ENCODE measurements at regions not wholly inside any gene's neighbourhood (a gene's known extent, or its start where the extent isn't known, plus 50 kb on each side); places are given as distances from the start of the nearest gene placed in this dataset.

DNA sequence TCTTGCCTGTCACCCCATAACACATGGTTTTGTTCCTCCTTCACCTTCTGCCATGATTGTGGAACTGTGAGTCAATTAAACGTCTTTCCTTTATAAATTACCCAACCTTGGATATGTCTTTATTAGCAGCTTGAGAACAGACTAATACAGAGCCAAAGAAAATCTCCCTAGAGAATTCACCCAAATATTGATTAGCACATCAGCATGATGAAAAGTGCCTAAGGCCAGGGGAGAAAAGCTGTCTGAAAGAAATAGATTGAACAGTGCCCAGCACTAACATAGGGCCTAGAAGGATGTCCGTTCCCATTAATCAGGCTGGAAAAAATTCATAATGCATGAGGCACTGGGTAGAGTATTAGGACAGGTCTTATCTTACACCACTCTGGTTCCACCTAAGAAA is 111.9 kb upstream of the CALN1 start:
- DNase-seq (ENCODE audit: low read depth in 3 of 3, low spot score in 2 of 3), result no peak

DNA sequence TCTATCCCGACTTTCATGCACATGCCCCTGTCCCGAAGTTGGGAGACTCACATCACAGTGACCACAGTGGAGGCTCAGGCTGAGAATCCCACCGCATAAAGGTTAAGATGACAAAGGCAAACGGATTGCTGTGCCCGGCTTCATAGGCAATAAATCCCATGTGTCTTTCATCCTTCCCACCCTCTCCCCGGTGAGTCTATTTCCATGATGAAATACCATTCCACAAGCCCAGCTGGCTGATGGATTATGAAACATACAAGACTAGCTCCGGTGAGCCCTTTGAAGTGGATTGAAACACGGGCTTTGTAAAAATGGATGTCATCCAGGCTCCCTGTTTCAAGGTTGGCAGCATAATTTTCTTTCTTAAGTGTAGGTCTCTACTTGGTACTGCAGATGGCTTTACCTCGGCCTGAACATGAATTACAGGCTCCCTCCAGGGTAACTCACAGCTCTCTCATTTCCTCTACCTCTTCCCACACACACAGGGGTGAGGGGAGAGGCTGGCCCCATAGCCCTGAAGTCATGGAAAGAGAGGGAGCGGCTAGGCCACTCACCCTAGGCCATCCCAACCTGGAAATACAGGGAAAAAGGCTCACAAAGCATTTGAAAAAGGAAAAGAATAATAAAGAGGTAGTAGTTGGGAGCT is 92.0 kb upstream of the CALN1 start:
- DNase-seq (ENCODE audit: low read depth in 3 of 3, low spot score in 2 of 3), result no peak

DNA sequence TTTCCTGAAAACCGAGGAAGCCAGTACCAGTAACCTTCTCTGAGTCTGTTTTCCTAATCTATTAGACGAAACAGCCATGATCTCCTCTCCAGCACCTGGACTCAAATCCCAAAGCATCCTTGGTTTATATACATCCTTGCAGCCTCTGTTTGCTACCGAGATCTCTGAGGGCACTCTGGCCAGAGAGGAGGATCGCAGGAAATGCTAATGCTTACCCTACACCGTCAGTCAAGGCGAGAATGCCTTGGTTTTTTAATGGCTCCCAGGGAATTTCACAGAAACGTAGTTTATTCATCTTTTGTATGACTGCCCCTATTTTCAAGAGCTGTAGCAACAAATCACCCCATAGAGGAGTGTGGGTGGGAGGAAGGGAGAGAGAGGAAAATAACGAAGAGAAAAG is 91.5 kb upstream of the CALN1 start:
- no peak for DNase-seq (ENCODE audit: low read depth in 3 of 3, low spot score in 2 of 3)

DNA sequence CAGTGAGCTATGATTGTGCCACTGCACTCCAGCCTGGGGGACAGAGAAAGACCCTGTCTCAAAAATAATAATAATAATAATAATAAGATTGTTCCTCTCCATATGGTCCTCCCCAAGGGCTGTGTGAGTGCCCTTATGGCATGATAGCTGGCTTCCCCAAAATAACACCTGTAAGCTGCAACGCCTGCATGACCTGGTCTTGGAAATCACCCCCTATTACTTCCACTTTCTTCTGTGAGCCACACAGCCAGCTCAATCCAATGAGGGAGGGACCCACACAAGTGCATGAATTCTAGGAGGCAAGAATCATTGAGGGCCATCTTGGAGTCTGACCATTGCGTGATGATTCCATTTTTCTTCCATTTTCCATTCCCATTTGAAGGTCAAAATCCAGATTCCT is 82.7 kb upstream of the CALN1 start:
- DNase-seq (ENCODE audit: low read depth in 3 of 3, low spot score in 2 of 3), result no peak

DNA sequence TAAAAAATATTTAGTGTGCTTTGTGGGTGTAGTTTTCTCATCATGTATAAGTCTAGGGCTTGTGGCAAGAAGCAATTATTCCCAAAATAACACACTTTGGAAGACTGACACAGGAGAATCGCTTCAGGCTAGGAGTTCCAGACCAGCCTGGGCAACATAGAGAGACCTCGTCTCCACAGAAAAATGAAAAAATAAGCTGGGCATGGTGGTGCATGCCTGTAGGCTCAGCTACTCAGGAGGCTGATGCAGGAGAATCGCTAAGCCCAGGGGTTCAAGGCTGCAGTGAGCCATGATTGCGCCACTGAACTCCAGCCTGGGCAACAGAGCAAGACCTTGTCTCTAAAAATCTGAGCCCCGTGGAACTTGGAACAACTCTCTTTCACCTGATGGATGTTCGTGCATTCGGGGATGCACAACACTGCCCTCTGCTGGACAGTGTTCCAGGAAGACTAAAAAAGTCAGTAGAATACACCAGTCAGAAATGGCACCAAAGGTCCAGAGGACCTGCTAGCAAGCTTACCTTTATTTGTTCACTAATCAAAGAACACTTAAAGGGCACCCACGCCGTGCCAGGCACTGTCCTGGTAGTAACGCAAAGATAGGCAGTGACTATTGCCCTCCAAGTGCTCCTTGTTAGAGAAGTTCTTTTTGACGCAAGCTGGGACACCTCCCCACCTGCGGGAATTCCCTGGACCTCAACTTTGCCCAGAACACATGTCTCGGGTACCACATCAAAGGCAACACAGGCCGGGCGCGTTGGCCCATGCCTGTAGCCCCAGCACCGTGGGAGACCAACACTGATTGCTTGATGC is 81.9 kb upstream of the CALN1 start:
- DNase-seq (ENCODE audit: low read depth in 3 of 3, low spot score in 2 of 3), result peak; percentile 50 to 58 (median 51)

DNA sequence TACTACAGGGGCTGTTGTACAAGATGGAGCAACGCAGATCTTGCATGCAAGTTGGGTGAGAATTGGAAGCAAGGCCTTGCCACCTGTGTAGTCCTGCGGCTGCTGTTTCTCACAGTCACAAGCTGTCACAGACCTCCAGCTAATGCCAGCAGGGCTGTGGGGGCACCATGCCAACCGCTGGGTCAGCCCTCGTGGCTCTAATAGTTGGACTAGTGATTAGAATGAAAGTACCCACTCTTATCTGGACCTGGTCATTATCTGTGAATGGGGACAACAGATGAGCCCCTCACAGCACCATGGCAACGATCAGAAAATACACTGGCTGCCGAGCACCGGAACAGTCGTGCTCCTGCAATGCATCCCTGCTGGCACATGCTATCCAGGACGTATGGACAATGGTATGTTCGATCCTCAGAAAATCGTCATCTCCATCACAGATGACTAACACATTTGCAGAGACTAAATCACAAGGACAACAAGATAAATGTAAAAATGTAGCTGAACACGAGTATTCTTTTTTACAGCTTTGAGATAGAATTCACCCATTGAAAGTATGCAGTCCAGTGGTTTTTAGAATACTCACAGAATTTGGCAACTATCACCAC is 80.4 kb upstream of the CALN1 start:
- no peak for DNase-seq (ENCODE audit: low read depth in 3 of 3, low spot score in 2 of 3)

DNA sequence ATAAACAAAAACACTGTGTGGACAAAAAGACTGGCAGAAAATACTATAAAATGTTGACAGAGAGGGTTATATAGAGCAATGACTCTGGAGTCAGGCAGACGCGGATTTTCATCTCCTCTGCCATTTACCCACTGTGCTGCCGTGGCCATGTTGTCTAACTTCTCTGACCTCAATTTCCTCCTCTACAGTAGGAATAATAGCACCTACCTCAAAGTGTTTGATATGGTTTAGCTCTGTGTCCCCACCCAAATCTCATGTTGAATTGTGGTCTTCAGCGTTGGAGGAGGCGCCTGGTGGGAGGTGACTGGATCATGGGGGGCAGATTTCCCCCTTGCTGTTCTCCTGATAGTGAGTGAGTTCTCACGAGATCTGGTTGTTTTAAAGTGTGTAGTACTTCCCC is 78.2 kb upstream of the CALN1 start:
- DNase-seq (ENCODE audit: low read depth in 3 of 3, low spot score in 2 of 3), result no peak

DNA sequence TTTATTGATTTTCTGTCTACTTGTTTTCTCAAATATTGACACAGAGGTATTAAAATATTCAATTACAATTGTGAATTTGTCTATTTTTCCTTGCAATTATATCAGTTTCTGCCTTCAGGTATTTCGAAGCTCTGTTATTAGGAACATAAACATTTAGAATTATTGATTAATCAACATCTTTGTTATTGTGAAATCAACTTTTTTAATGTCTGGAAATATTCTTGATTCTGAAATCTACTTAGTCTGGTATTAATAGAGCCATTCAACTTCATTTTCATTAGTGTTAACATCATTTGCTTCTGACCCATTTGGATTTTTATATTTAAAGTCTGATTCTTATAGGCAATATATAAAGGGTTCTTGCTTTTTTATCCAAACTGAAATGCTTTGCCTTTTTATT is 69.8 kb upstream of the CALN1 start:
- DNase-seq (ENCODE audit: low read depth in 3 of 3, low spot score in 2 of 3), result no peak

DNA sequence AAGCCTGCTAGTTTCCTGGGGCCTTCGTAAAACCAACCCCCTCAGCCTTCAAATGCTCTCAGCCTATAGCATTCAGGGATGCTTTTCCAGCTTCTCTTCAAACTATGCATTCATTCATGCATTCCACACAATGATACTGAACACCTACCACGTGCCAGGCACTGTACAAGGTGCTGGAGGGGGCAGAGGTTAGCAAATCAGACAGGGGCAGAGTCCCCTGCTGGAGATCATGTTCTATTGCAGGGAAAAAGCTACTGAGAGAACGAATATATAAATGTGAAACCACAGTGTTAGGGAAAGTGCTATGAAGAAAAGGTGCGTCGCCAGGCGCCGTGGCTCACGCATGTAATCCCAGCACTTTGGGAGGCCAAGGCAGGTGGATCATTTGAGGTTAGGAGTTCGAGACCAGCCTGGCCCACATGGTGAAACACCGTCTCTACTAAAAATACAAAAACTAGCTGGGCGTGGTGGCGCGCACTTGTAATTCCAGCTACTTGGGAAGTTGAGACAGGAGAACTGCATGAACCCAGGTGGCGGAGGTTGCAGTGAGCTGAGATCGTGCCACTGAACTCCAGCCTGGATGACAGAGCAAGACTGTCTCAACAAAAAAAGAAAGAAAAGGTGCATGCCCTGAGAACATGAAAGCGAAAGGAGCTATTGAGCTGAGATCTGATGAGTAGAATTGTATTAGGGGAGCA is 64.6 kb upstream of the CALN1 start:
- no peak for DNase-seq (ENCODE audit: low read depth in 3 of 3, low spot score in 2 of 3)

DNA sequence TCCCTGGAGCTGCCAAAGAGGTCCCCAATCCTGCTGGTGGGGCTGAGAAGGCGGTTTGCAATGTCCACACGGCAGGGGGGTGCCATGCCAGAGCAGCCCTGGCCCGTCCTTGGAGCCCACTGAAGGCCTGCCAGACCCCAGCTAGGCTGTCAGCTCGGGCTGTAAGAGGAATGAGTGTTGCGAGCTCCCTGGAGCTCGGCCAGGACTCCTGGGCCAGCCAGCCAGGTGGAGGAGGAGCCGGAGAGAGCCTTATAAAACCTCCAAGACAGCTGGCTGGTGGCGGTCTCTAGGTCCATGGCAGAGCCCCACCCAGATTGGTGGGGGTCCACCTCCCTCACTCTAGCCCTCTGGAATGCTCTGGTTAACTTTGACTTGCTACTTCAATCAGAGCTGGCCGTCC is 55.1 kb upstream of the CALN1 start:
- DNase-seq (ENCODE audit: low read depth in 3 of 3, low spot score in 2 of 3), result no peak

DNA sequence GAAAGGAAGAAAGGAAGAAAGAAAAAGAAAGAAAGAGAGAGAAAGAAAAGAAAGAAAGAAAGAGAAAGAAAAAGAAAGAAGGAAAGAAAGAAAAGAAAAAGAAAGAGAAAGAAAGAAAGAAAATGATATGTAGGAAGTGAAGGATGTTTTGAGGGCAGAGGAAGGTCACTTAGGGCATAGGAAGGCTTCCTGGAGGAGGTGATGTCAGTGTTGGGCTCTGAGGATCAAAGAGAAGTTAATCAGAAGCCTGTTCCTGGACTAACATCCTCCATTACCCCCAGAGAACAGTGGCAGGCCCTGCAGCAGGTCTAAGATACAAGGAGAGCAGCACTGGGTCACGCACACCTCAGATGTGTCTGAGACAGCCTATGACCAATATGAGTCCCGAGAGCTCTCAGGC is 54.7 kb upstream of the CALN1 start:
- no peak for DNase-seq (ENCODE audit: low read depth in 3 of 3, low spot score in 2 of 3)

DNA sequence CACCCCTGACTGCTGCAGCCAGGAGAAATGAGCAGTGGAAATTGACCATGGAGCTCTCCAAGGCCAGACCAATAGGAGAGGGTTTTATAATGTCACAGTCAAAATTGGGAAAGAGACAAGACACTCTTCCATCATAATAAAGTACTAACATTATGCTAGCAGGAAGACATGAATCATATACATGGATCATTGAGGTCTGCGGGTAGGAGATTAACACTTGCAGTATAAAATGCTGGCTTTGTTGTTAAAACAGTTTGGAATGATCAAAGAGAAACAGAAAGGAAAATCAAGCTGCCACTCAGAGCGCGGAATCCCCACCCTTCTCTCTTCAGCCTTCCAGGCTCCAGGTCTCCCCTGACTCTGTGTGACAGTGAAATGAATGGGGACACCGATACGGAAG is 53.4 kb upstream of the CALN1 start:
- no peak for DNase-seq (ENCODE audit: low read depth in 3 of 3, low spot score in 2 of 3)

DNA sequence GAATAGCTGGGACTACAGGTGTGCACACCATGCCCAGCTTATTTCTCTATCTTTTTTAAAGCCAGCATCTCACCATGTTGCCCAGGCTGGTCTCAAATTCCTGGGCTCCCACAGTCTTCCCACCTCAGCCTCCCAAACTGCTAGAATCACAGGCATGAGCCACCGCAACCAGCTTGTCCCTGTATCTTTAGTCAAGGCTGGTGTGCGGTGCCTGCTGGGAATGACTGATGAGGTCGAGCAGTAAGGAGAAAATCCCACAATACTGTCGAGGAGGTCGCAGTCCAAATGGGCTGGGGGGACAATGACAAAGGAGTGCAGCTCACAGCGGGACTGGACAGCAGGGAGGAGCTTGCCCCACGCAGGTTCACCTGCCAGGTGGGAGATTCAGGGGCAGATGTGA is 50.2 kb upstream of the CALN1 start:
- no peak for DNase-seq (ENCODE audit: low read depth in 3 of 3, low spot score in 2 of 3)
